Stomach (tissue), 8 donors: ENCODE measurements at regions not wholly inside any gene's neighbourhood (a gene's known extent, or its start where the extent isn't known, plus 50 kb on each side); places are given as distances from the start of the nearest gene placed in this dataset.

Source experiments
- DNase-seq, 2 donors: peaks; one replicate each; pipeline versions ENCODE4 v3.0.0 to v3.0.0-alpha.2; 2013 to 2019
- H3K27ac ChIP-seq, 5 donors: fragments of 200-600 bp in 4 of 5; sonication (generic) in 4 of 5; one replicate each; pipeline ENCODE4 v1.5.1; 2013 to 2019; ENCODE audit warnings: mild to moderate bottlenecking in 1 of 5, moderate library complexity in 1 of 5
- H3K27me3 ChIP-seq, 3 donors: fragments of 200-600 bp; sonication (generic); one replicate each; pipeline ENCODE4 v1.5.1; 2017 to 2019; ENCODE audit warnings: mixed run types in 1 of 3
- H3K36me3 ChIP-seq, 4 donors: fragments of 200-600 bp; sonication (generic); 1 replicate in 3 of 4; 2 replicates in 1 of 4; pipeline ENCODE4 v1.5.1; 2016 to 2019
- H3K4me1 ChIP-seq, 4 donors: fragments of 200-600 bp; sonication (generic); one replicate each; pipeline ENCODE4 v1.5.1; 2016 to 2019
- H3K4me3 ChIP-seq, 4 donors: fragments of 200-600 bp; sonication (generic) in 3 of 4; one replicate each; pipeline ENCODE4 v1.5.1; 2016 to 2019; ENCODE audit warnings: mild to moderate bottlenecking in 1 of 4
- H3K9me3 ChIP-seq, 4 donors: fragments of 200-600 bp; sonication (generic); one replicate each; pipeline ENCODE4 v1.5.1; 2016 to 2019
- CTCF ChIP-seq, 7 experiments: fragments of 450-650 bp in 4 of 7; fragments of 200-600 bp in 3 of 7; sonication (generic) in 3 of 7; IDR thresholded peaks; one replicate each; pipeline ENCODE4 v1.5.1; 2016 to 2019; ENCODE audit warnings: antibody characterized with exemption in 7 of 7, control low read depth in 2 of 7, mild to moderate bottlenecking in 1 of 7
- EP300 ChIP-seq: sonication (generic); formaldehyde crosslinking; IDR thresholded peaks from one replicate; pipeline ENCODE4 v1.6.1; 2017; ENCODE audit warnings: antibody characterized with exemption
- POLR2A ChIP-seq, 4 donors: fragments of 450-650 bp; IDR thresholded peaks; one replicate each; pipeline ENCODE4 v1.6.1; 2016; ENCODE audit warnings: antibody characterized with exemption in 4 of 4, control low read depth in 2 of 4, mild to moderate bottlenecking in 1 of 4, moderate library complexity in 1 of 4
- POLR2AphosphoS5 ChIP-seq, 3 donors: sonication (generic); formaldehyde crosslinking; IDR thresholded peaks; one replicate each; pipeline ENCODE4 v1.6.1; 2016; ENCODE audit warnings: antibody characterized with exemption in 3 of 3
- WGBS, 5 donors: extraction: QIAGEN DNeasy Blood & Tissue Kit in 3 of 5; methylation state at CpG; one replicate each; pipeline versions ENCODE4 v1.1.5 to v1.1.7; 2013 to 2018; 5-methylcytosine and 5-hydroxymethylcytosine counted together
- intact Hi-C: fragments of 100-400 bp; cut with DNase I; formaldehyde crosslinking; loops from one replicate; pipeline ENCODE4 v1.15.1; 2023; ENCODE audit warnings: low total_unique reads
- donor health status: healthy with polysubstance abuse.
- donor health status: Bipolar disorder and iron deficiency.
- donor health status: healthy.

GRCh38 chr3:180177255-180177654, 140.5 kb upstream of the PEX5L start:
- no peaks in the 10 kb centered on the region for H3K4me1 ChIP-seq
- no peak overlapping the region for H3K4me3 ChIP-seq
- H3K9me3 ChIP-seq = no peaks in the 10 kb centered on the region
- DNase-seq = no peak
- H3K27me3 ChIP-seq = no peaks in the 10 kb centered on the region
- 76 to 82% (median 79%) methylated on average over 4 of the region's 4 CpGs for WGBS, 5 donors
- H3K36me3 ChIP-seq = no peaks in the 10 kb centered on the region
- no peak overlapping the region for H3K27ac ChIP-seq
- intact Hi-C loops = no loop called here
- no peak for TF ChIP-seq EP300
- TF ChIP-seq CTCF (IDR thresholded peaks at IDR 0.05) = no peak
- TF ChIP-seq POLR2AphosphoS5 (IDR thresholded peaks at IDR 0.05) = no peak
- no peak for TF ChIP-seq POLR2A (IDR thresholded peaks at IDR 0.05)

- H3K9me3 ChIP-seq = no peaks in the 10 kb centered on the region
- H3K36me3 ChIP-seq = no peaks in the 10 kb centered on the region
- TF ChIP-seq CTCF (IDR thresholded peaks at IDR 0.05) = no peak
- TF ChIP-seq POLR2A (IDR thresholded peaks at IDR 0.05) = no peak
- no peak for TF ChIP-seq POLR2AphosphoS5 (IDR thresholded peaks at IDR 0.05)
- no peak for TF ChIP-seq EP300
- DNase-seq = no peak
- intact Hi-C loops = no loop called here
- H3K27ac ChIP-seq = no peak overlapping the region
- H3K4me1 ChIP-seq = no peaks in the 10 kb centered on the region
- 57 to 87% (median 73%) methylated on average over 2 of the region's 2 CpGs for WGBS, 5 donors
- H3K4me3 ChIP-seq = no peak overlapping the region
- H3K27me3 ChIP-seq = no peaks in the 10 kb centered on the region
These were observed 142.8 kb upstream of the PEX5L start for GRCh38 chr3:180179562-180179961.

- no peaks in the 10 kb centered on the region for H3K27me3 ChIP-seq
- 58 to 82% (median 73%) methylated on average over 3 of the region's 3 CpGs for WGBS, 5 donors
- H3K9me3 ChIP-seq = no peaks in the 10 kb centered on the region
- no peak overlapping the region for H3K27ac ChIP-seq
- no peaks in the 10 kb centered on the region for H3K4me1 ChIP-seq
- TF ChIP-seq CTCF (IDR thresholded peaks at IDR 0.05) (no peak), POLR2A (IDR thresholded peaks at IDR 0.05) (no peak), POLR2AphosphoS5 (IDR thresholded peaks at IDR 0.05) (no peak), EP300 (no peak)
- H3K36me3 ChIP-seq = no peaks in the 10 kb centered on the region
- DNase-seq = no peak
- H3K4me3 ChIP-seq = no peak overlapping the region
- intact Hi-C loops = loop anchor here (10.0 kb wide), 1 partner anchor 64 kb away; no protein-coding TSS in a partner anchor
These were observed 144.1 kb upstream of the PEX5L start for GRCh38 chr3:180180795-180181194.

GRCh38 chr3:180181387-180181786, 144.7 kb upstream of the PEX5L start:
- H3K9me3 ChIP-seq = no peaks in the 10 kb centered on the region
- H3K4me1 ChIP-seq = no peaks in the 10 kb centered on the region
- H3K36me3 ChIP-seq = no peaks in the 10 kb centered on the region
- H3K27me3 ChIP-seq = no peaks in the 10 kb centered on the region
- TF ChIP-seq EP300 (no peak), CTCF (IDR thresholded peaks at IDR 0.05) (no peak), POLR2AphosphoS5 (IDR thresholded peaks at IDR 0.05) (no peak), POLR2A (IDR thresholded peaks at IDR 0.05) (no peak)
- no peak overlapping the region for H3K4me3 ChIP-seq
- no peak for DNase-seq
- intact Hi-C loops = loop anchor here (10.0 kb wide), 1 partner anchor 63 kb away; no protein-coding TSS in a partner anchor
- no peak overlapping the region for H3K27ac ChIP-seq
